K562 (cell line): ENCODE measurements at regions not wholly inside any gene's neighbourhood (a gene's known extent, or its start where the extent isn't known, plus 50 kb on each side); places are given as distances from the start of the nearest gene placed in this dataset.

Experiments
- ATAC-seq: fragments of 200-7000 bp; cut with Tn5 transposase; 3 replicates; pipeline ENCODE4 v1.9.1; 2020; ENCODE audit warnings: moderate library complexity
- BruUV-seq: library from RNA; stranded (reverse); fragments of 400-500 nt; replicated peaks from 2 replicates; lab custom pipeline; 2021; lab: Mats Ljungman, UMichigan
- CTCF ChIA-PET: fragments of 300-600 bp; formaldehyde crosslinking; extraction: SDS; loops from one replicate; lab custom pipeline; 2021; ENCODE audit warnings: low intra/inter-chr PET ratio; lab: Yijun Ruan, JAX
- POLR2A ChIA-PET: fragments of 300-600, 350-650 bp; sonication (Branson Sonifier 250); formaldehyde crosslinking; extraction: SDS; loops from one replicate; lab custom pipeline; 2021; ENCODE audit warnings: antibody characterized with exemption, inconsistent platforms; lab: Yijun Ruan, JAX
- DNase-seq, 4 experiments: peaks; one replicate each; pipeline versions ENCODE4 v3.0.0 to v3.0.0-alpha.2; 2011 to 2018; ENCODE audit warnings: low spot score in 3 of 4, mixed read lengths in 3 of 4; ENCODE audit errors: extremely low read depth in 1 of 4
- FAIRE-seq: peaks from 2 replicates; lab custom pipeline; 2011; peaks lifted over from hg19 to GRCh38; lab: Jason Lieb, UNC
- H2AFZ ChIP-seq: 2 replicates; pipeline ENCODE4 v1.6.0; 2011; ENCODE audit warnings: low read depth, low read length, control low read depth, inconsistent platforms
- H3K27ac ChIP-seq: fragments of 200-600 bp; 3 replicates; pipeline ENCODE4 v1.8.0; 2011; ENCODE audit warnings: low read depth, mild to moderate bottlenecking, control low read depth, inconsistent platforms, low read length, moderate library complexity, mixed read lengths; ENCODE audit errors: extremely low read depth
- H3K27me3 ChIP-seq, 2 experiments: fragments of 300-600 bp in 1 of 2; 2 replicates in 1 of 2; 3 replicates in 1 of 2; pipeline versions ENCODE4 v1.6.0 to v1.8.0; 2011; ENCODE audit warnings: inconsistent platforms in 2 of 2, low read length in 2 of 2, mild to moderate bottlenecking in 1 of 2, mixed read lengths in 1 of 2, moderate library complexity in 1 of 2; ENCODE audit not compliant: control insufficient read depth in 2 of 2, insufficient read depth in 2 of 2
- H3K36me3 ChIP-seq: fragments of 300-600 bp; 3 replicates; pipeline ENCODE4 v1.8.0; 2011; ENCODE audit warnings: mild to moderate bottlenecking, low read length, inconsistent platforms; ENCODE audit not compliant: control insufficient read depth, insufficient read depth
- H3K4me1 ChIP-seq, 2 experiments: fragments of 200-600 bp in 1 of 2; replicated peaks in 1 of 2; 2 replicates in 1 of 2; 3 replicates in 1 of 2; pipeline versions ENCODE4 v1.5.1 to v1.8.0; 2011; ENCODE audit warnings: inconsistent platforms in 2 of 2, low read length in 2 of 2, mild to moderate bottlenecking in 1 of 2, mixed read lengths in 1 of 2, moderate library complexity in 1 of 2; ENCODE audit not compliant: control insufficient read depth in 2 of 2, insufficient read depth in 2 of 2
- H3K4me2 ChIP-seq: 2 replicates; pipeline ENCODE4 v1.6.1; 2011; ENCODE audit warnings: low read length, control low read depth, inconsistent platforms, mixed read lengths; ENCODE audit not compliant: insufficient read depth
- H3K4me3 ChIP-seq: fragments of 200-600 bp; sonication (generic), shearing (Covaris generic); 2 replicates; pipeline ENCODE4 v1.5.1; 2016; ENCODE audit warnings: control low read depth, inconsistent platforms
- H3K79me2 ChIP-seq: fragments of 200-600 bp; 3 replicates; pipeline ENCODE4 v1.8.0; 2011; ENCODE audit warnings: low read length, inconsistent platforms; ENCODE audit not compliant: control insufficient read depth, insufficient read depth
- H3K9ac ChIP-seq, 2 experiments: 2 replicates each; pipeline versions ENCODE4 v1.6.0 to v1.6.1; 2011; ENCODE audit warnings: low read depth in 2 of 2, low read length in 2 of 2, control low read depth in 1 of 2, inconsistent platforms in 1 of 2, mild to moderate bottlenecking in 1 of 2, mixed read lengths in 1 of 2; ENCODE audit not compliant: insufficient read depth in 1 of 2
- H3K9me1 ChIP-seq: one replicate; pipeline ENCODE4 v1.6.0; 2011; ENCODE audit warnings: inconsistent platforms, mild to moderate bottlenecking, low read length, moderate library complexity; ENCODE audit not compliant: control insufficient read depth, insufficient read depth
- H3K9me3 ChIP-seq: replicated peaks from 2 replicates; pipeline ENCODE4 v1.5.1; 2011; ENCODE audit warnings: low read depth, low read length, inconsistent platforms; ENCODE audit not compliant: control insufficient read depth, insufficient read depth
- H4K20me1 ChIP-seq: replicated peaks from 2 replicates; pipeline ENCODE4 v1.6.1; 2011; ENCODE audit warnings: low read length, inconsistent platforms, mixed read lengths; ENCODE audit not compliant: control insufficient read depth, insufficient read depth
- CAMTA2 ChIP-seq: fragments of 250-450 bp; sonication (Bioruptor Pico); conservative IDR thresholded peaks from 2 replicates; pipeline ENCODE4 v1.5.1; 2022
- GTF2B ChIP-seq: IDR thresholded peaks from 2 replicates; pipeline ENCODE4 v1.6.1; 2011; ENCODE audit not compliant: insufficient read length; ENCODE audit errors: extremely low read depth
- MTA1 ChIP-seq: fragments of 450-650 bp; IDR thresholded peaks from 2 replicates; pipeline ENCODE4 v1.6.1; 2017; ENCODE audit warnings: borderline replicate concordance
- ZNF407 ChIP-seq: fragments of 450-650 bp; IDR thresholded peaks from 2 replicates; pipeline ENCODE4 v1.6.1; 2016; ENCODE audit warnings: low read depth
- ZNF639 ChIP-seq, 2 experiments: fragments of 200-800 bp in 1 of 2; sonication (Bioruptor generic) in 1 of 2; sonication (generic) in 1 of 2; formaldehyde crosslinking in 1 of 2; IDR thresholded peaks in 1 of 2; conservative IDR thresholded peaks in 1 of 2; 2 replicates each; pipeline versions ENCODE4 v1.5.0 to v1.6.1; 2016 to 2020; ENCODE audit warnings: missing compliant biosample characterization in 1 of 2, missing genetic modification characterization in 1 of 2, missing genetic modification reagents in 1 of 2
- WGBS: fragments of 100-300 bp; shearing (Covaris generic); methylation state at CpG from one replicate; pipeline ENCODE4 v1.1.6; 2016; ENCODE audit warnings: low coverage, mixed read lengths; ENCODE audit not compliant: insufficient coverage; ENCODE audit errors: missing lambda C conversion rate; 5-methylcytosine and 5-hydroxymethylcytosine counted together
- in situ Hi-C: fragments of 300-500 bp; cut with MboI; formaldehyde crosslinking; loops from 4 replicates; pipeline ENCODE4 v1.15.0; 2018; ENCODE audit warnings: inconsistent platforms, mixed read lengths
- intact Hi-C: fragments of 100-400 bp; cut with micrococcal nuclease; formaldehyde crosslinking; loops from 2 replicates; pipeline ENCODE4 v1.14.2; 2022

- TF ChIP-seq MTA1 (no peak), ZNF639 (CRISPR knock-in tag; conservative IDR thresholded peaks at IDR 0.05 in 1 of 2, IDR thresholded peaks at IDR 0.05 in 1 of 2) (no peak)
Measured at GRCh38 chr3:148615382-148615781, 82.3 kb upstream of the AGTR1 start (continued).

GRCh38 chr3:148625095-148625736, 72.5 kb upstream of the AGTR1 start:
- in situ Hi-C loops (no loop called here), intact Hi-C loops (no loop called here)
- no peaks in the 10 kb centered on the region for H3K9me3 ChIP-seq
- FAIRE-seq: no peak
- no peak for DNase-seq
- no peaks in the 10 kb centered on the region for H3K79me2 ChIP-seq
- WGBS: 0% methylated on average over 4 of the region's 4 CpGs
- H2AFZ ChIP-seq: no peak overlapping the region
- H3K27ac ChIP-seq: no peak overlapping the region
- no peaks in the 10 kb centered on the region for H3K9me1 ChIP-seq
- no peaks in the 10 kb centered on the region for H3K27me3 ChIP-seq
- H3K9ac ChIP-seq: no peak overlapping the region
- CTCF ChIA-PET: no interaction called here
- no peak for ATAC-seq
- H3K4me2 ChIP-seq: no peak overlapping the region
- H3K4me3 ChIP-seq: no peak overlapping the region
- POLR2A ChIA-PET: no interaction called here
- no TSS peak for BruUV-seq
- H3K4me1 ChIP-seq: no peaks in the 10 kb centered on the region
- no peaks in the 10 kb centered on the region for H4K20me1 ChIP-seq
- no peak for TF ChIP-seq CAMTA2 (CRISPR knock-in tag)
- no peak for TF ChIP-seq ZNF407
- TF ChIP-seq GTF2B: no peak
- no peaks in the 10 kb centered on the region for H3K36me3 ChIP-seq
